ENCODE measurements at regions not wholly inside any gene's neighbourhood (a gene's known extent, or its start where the extent isn't known, plus 50 kb on each side); places are given as distances from the start of the nearest gene placed in this dataset.

- DNase-seq (ENCODE audit: low spot score) = no peak
- H3K9me2 ChIP-seq (ENCODE audit: insufficient read depth) = no peaks in the 10 kb centered on the region; the same call in 1 of the 2 replicates
- TF ChIP-seq CREB1 (CRISPR knock-in tag; IDR thresholded peaks at IDR 0.05; ENCODE audit: low read depth) (no peak), ZNF331 (CRISPR knock-in tag; IDR thresholded peaks at IDR 0.05; ENCODE audit: low read depth) (no peak), NANOG (IDR thresholded peaks at IDR 0.05; ENCODE audit: borderline replicate concordance) (no peak), STAT1 (IDR thresholded peaks at IDR 0.05; ENCODE audit: unreplicated experiment) (no peak), JUNB (IDR thresholded peaks at IDR 0.05; ENCODE audit: unreplicated experiment) (no peak), REST (IDR thresholded peaks at IDR 0.05; ENCODE audit: unreplicated experiment) (no peak), CTCF (conservative IDR thresholded peaks at IDR 0.05; ENCODE audit: low read depth in 2 of 2) (no peak), EZH2 (IDR thresholded peaks at IDR 0.05; ENCODE audit: low read depth, unreplicated experiment) (no peak), ETS1 (IDR thresholded peaks at IDR 0.05) (no peak), ZNF462 (CRISPR knock-in tag; IDR thresholded peaks at IDR 0.05) (no peak), EZH2phosphoT487 (IDR thresholded peaks at IDR 0.05; ENCODE audit: unreplicated experiment) (no peak), ZNF114 (CRISPR knock-in tag; IDR thresholded peaks at IDR 0.05) (no peak)
- no peak for ATAC-seq
- Mint-ChIP-seq H3K9me3 (peaks cover 11% of the 10 kb centered on the region), H3K4me1 (no peaks in the 10 kb centered on the region), H3K27ac (no peak overlapping the region), H3K36me3 (ENCODE audit: low read depth) (peaks cover 6% of the 10 kb centered on the region; the same call in 2 of the 3 replicates), H3K4me3 (no peak overlapping the region), H3K27me3 (ENCODE audit: insufficient read depth, low read depth, poor library complexity) (no peaks in the 10 kb centered on the region)
- no peaks in the 10 kb centered on the region for H3F3A ChIP-seq (replicated peaks; ENCODE audit: low read depth)
- no peaks in the 10 kb centered on the region for H3K27me3 ChIP-seq (ENCODE audit: insufficient read depth)
- H4K20me1 ChIP-seq (replicated peaks; ENCODE audit: insufficient read depth) = no peaks in the 10 kb centered on the region
- no peaks in the 10 kb centered on the region for H3K79me2 ChIP-seq (replicated peaks; ENCODE audit: insufficient read depth)
- H3K4me3 ChIP-seq = no peak overlapping the region
- H3K36me3 ChIP-seq (ENCODE audit: insufficient read depth) = no peaks in the 10 kb centered on the region; the same call in 1 of the 2 replicates
- H3K4me2 ChIP-seq = no peak overlapping the region
- no peak overlapping the region for H2AFZ ChIP-seq
- no peaks in the 10 kb centered on the region for H3K4me1 ChIP-seq (ENCODE audit: insufficient read depth)
- no peak overlapping the region for H3K27ac ChIP-seq (ENCODE audit: low read depth)
Observed at GRCh38 chr2:102910724-102911123, 148.9 kb downstream of the TMEM182 start.

All from GM23338 (cell line).